Endodermal cell (in vitro differentiated cells): ENCODE measurements at regions not wholly inside any gene's neighbourhood (a gene's known extent, or its start where the extent isn't known, plus 50 kb on each side); places are given as distances from the start of the nearest gene placed in this dataset.

Source experiments
- DNase-seq: peaks from one replicate; pipeline ENCODE4 v3.0.0-alpha.2; 2017
- H3K27ac ChIP-seq: 2 replicates; pipeline ENCODE4 v1.5.1; 2013; ENCODE audit warnings: mild to moderate bottlenecking, low read depth, low read length, moderate library complexity
- H3K27me3 ChIP-seq: 2 replicates; pipeline ENCODE4 v1.6.1; 2013; ENCODE audit warnings: mild to moderate bottlenecking, low read length, moderate library complexity; ENCODE audit not compliant: insufficient read depth, control insufficient read depth, poor library complexity, severe bottlenecking
- H3K36me3 ChIP-seq: 2 replicates; pipeline ENCODE4 v1.7.0; 2013; ENCODE audit warnings: mild to moderate bottlenecking, low read length, moderate library complexity; ENCODE audit not compliant: control insufficient read depth, insufficient read depth
- H3K4me1 ChIP-seq: one replicate; pipeline ENCODE4 v1.7.0; 2013; ENCODE audit warnings: low read length; ENCODE audit not compliant: control insufficient read depth, insufficient read depth
- H3K4me3 ChIP-seq: 2 replicates; pipeline ENCODE4 v1.5.1; 2013; ENCODE audit warnings: mild to moderate bottlenecking, low read length, moderate library complexity
- H3K9ac ChIP-seq: 2 replicates; pipeline ENCODE4 v1.6.1; 2013; ENCODE audit warnings: mild to moderate bottlenecking, low read length, moderate library complexity; ENCODE audit not compliant: poor library complexity, severe bottlenecking; ENCODE audit errors: extremely low read depth
- H3K9me3 ChIP-seq: 2 replicates; pipeline ENCODE4 v1.6.1; 2013; ENCODE audit warnings: mild to moderate bottlenecking, low read length, moderate library complexity; ENCODE audit not compliant: control insufficient read depth
- H3K27ac Mint-ChIP-seq: 2 replicates; pipeline ENCODE4 v1.8.0; 2020; ENCODE audit warnings: mixed read lengths
- H3K27me3 Mint-ChIP-seq: 2 replicates; pipeline ENCODE4 v1.8.0; 2021; ENCODE audit warnings: mild to moderate bottlenecking, mixed read lengths; ENCODE audit not compliant: insufficient read depth
- H3K36me3 Mint-ChIP-seq: 2 replicates; pipeline ENCODE4 v1.8.0; 2020; ENCODE audit warnings: low read depth, mixed read lengths
- H3K4me1 Mint-ChIP-seq: 2 replicates; pipeline ENCODE4 v1.8.0; 2020; ENCODE audit warnings: mixed read lengths
- H3K4me3 Mint-ChIP-seq: 2 replicates; pipeline ENCODE4 v1.8.0; 2020; ENCODE audit warnings: mild to moderate bottlenecking, moderate library complexity, mixed read lengths
- H3K9me3 Mint-ChIP-seq: 2 replicates; pipeline ENCODE4 v1.8.0; 2020; ENCODE audit warnings: mild to moderate bottlenecking, mixed read lengths
- WGBS, 2 experiments: methylation state at CpG; one replicate each; pipeline versions ENCODE4 v1.1.5 to v1.1.7; 2013; ENCODE audit warnings: missing lambda C conversion rate in 2 of 2, mixed read lengths in 1 of 2; ENCODE audit not compliant: insufficient coverage in 1 of 2, insufficient read length in 1 of 2; 5-methylcytosine and 5-hydroxymethylcytosine counted together
- TF ChIP-seq, protein P1 (sequence below): fragments of 200-600 bp; sonication (generic); conservative IDR thresholded peaks from 2 replicates; pipeline ENCODE4 v1.5.0; 2021; ENCODE audit warnings: antibody characterized with exemption, mild to moderate bottlenecking

DNA sequence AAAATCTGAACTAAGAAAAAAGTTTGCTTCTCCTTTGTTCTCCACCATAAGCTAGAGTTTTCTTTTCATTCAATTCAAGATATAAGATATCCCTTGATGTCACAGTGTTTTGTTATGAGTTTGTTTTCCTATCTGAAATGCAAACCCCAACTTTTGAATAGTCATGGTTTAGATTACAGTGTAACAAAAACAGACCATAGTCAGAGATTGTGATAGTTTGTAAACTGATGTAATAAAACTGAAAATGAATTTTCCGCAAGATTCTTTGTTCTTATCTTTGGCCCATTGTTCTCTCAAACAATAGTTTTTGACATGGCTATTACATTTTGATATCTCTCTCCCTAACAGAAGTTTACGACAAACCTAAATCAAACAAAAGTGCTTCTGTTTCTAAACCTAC is 121.7 kb upstream of the GADL1 start:
- Mint-ChIP-seq H3K9me3 (peaks cover 1% of the 10 kb centered on the region), H3K4me1 (peaks cover 30% of the 10 kb centered on the region), H3K4me3 (no peak overlapping the region), H3K36me3 (peaks cover 1% of the 10 kb centered on the region), H3K27me3 (peaks cover 4% of the 10 kb centered on the region), H3K27ac (peak overlapping the region; percentile 20)
- 52% methylated on average over 2 of the region's 2 CpGs; no CpG with 5 or more reads in 1 of the 2 experiments for WGBS, 2 experiments
- no peak overlapping the region for H3K4me3 ChIP-seq
- H3K27me3 ChIP-seq, result no peaks in the 10 kb centered on the region
- peaks cover 15% of the 10 kb centered on the region for H3K4me1 ChIP-seq
- no peaks in the 10 kb centered on the region for H3K36me3 ChIP-seq
- DNase-seq, result no peak
- H3K9ac ChIP-seq, result no peak overlapping the region
- no peak overlapping the region for H3K27ac ChIP-seq
- peaks cover 10% of the 10 kb centered on the region for H3K9me3 ChIP-seq
- TF ChIP-seq, protein P1, sequence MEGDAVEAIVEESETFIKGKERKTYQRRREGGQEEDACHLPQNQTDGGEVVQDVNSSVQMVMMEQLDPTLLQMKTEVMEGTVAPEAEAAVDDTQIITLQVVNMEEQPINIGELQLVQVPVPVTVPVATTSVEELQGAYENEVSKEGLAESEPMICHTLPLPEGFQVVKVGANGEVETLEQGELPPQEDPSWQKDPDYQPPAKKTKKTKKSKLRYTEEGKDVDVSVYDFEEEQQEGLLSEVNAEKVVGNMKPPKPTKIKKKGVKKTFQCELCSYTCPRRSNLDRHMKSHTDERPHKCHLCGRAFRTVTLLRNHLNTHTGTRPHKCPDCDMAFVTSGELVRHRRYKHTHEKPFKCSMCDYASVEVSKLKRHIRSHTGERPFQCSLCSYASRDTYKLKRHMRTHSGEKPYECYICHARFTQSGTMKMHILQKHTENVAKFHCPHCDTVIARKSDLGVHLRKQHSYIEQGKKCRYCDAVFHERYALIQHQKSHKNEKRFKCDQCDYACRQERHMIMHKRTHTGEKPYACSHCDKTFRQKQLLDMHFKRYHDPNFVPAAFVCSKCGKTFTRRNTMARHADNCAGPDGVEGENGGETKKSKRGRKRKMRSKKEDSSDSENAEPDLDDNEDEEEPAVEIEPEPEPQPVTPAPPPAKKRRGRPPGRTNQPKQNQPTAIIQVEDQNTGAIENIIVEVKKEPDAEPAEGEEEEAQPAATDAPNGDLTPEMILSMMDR, result no peak

DNA sequence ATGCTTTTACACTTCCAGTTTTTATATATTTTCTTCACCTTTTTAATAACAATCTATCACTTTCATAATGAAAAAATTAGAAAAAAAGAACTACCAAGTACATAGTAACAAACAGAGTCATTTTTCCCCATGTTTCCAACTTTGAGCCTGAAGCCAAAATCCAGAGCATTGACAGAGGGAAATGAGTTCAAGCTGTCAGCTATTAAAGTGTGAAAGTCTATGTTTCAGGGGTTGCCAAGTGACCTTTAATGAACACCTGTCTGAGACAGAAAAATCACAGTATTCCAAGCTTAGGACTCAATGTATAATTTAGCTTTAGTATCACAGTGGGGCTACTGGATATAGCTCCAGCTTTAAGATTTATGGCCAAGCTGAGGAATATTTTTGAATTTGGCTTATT is 128.3 kb upstream of the GADL1 start:
- Histone ChIP-seq H3K4me3 (no peak overlapping the region), H3K27ac (no peak overlapping the region), H3K9ac (no peak overlapping the region), H3K4me1 (peaks cover 3% of the 10 kb centered on the region), H3K36me3 (no peaks in the 10 kb centered on the region), H3K9me3 (peaks cover 16% of the 10 kb centered on the region), H3K27me3 (no peaks in the 10 kb centered on the region)
- H3K9me3 Mint-ChIP-seq, result peaks cover 13% of the 10 kb centered on the region
- no peaks in the 10 kb centered on the region for H3K27me3 Mint-ChIP-seq
- no peak for DNase-seq
- H3K4me1 Mint-ChIP-seq, result peaks cover 3% of the 10 kb centered on the region
- TF ChIP-seq, protein P1, result no peak
- no peak overlapping the region for H3K27ac Mint-ChIP-seq
- H3K4me3 Mint-ChIP-seq, result no peak overlapping the region
- H3K36me3 Mint-ChIP-seq, result peaks cover 6% of the 10 kb centered on the region

DNA sequence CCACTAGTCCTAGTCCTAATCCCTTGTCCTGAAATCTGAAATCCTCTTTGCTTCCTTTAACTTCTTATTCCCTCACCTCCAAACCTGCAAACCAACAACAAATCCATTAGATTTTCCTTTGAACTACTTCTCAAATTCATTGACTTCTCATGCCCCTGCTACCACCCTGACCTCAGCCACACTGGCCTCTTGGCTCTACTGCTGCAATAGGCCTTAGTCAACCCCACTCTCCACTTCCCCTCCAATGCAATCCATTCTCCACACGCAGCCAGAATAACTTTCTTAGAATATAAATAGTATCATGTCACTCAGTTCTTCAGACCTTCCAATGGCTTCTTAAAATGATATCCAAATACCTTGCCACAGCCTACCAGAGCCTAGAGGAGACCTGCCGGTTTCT is 131.1 kb upstream of the GADL1 start:
- DNase-seq, result no peak
- WGBS, 2 experiments, result 83 to 87% methylated on average over 1 to 2 of the region's 2 CpGs
- Mint-ChIP-seq H3K27me3 (no peaks in the 10 kb centered on the region), H3K36me3 (peaks cover 6% of the 10 kb centered on the region), H3K27ac (no peak overlapping the region), H3K4me1 (peaks cover 4% of the 10 kb centered on the region), H3K4me3 (no peak overlapping the region), H3K9me3 (peaks cover 23% of the 10 kb centered on the region)
- H3K27ac ChIP-seq, result no peak overlapping the region
- H3K9ac ChIP-seq, result no peak overlapping the region
- H3K36me3 ChIP-seq, result no peaks in the 10 kb centered on the region
- no peaks in the 10 kb centered on the region for H3K4me1 ChIP-seq
- H3K9me3 ChIP-seq, result peaks cover 28% of the 10 kb centered on the region
- H3K4me3 ChIP-seq, result no peak overlapping the region
- H3K27me3 ChIP-seq, result no peaks in the 10 kb centered on the region
- TF ChIP-seq, protein P1, result no peak
